Activated CD4-positive, alpha-beta T cell treated with anti-CD3 and anti-CD28 coated beads, Interleukin-2, Interleukin-4, amounts not matched to agents 100 ng/mL and 50 ng/mL, durations not matched to agents 16 hours and 8 hours (primary cell): ENCODE measurements at regions not wholly inside any gene's neighbourhood (a gene's known extent, or its start where the extent isn't known, plus 50 kb on each side); places are given as distances from the start of the nearest gene placed in this dataset.

Experiments
- DNase-seq: peaks from one replicate; pipeline ENCODE4 v3.0.0-alpha.2; 2020; ENCODE audit warnings: low spot score

GRCh38 chr7:13144673-13145072 lies 457.2 kb downstream of the ARL4A start:
- no peak for DNase-seq

GRCh38 chr7:13148548-13148947 lies 461.1 kb downstream of the ARL4A start:
- DNase-seq, result no peak

- no peak for DNase-seq
Measured at GRCh38 chr7:13151978-13152377, 464.5 kb downstream of the ARL4A start.

GRCh38 chr7:13152755-13153154 lies 465.3 kb downstream of the ARL4A start:
- no peak for DNase-seq

GRCh38 chr7:13153266-13153665 lies 465.8 kb downstream of the ARL4A start:
- DNase-seq, result no peak

GRCh38 chr7:13153742-13154141 lies 466.3 kb downstream of the ARL4A start:
- no peak for DNase-seq

GRCh38 chr7:13155188-13155587 lies 467.8 kb downstream of the ARL4A start:
- no peak for DNase-seq

- DNase-seq, result no peak
Measured at GRCh38 chr7:13159003-13159402, 471.6 kb downstream of the ARL4A start.

GRCh38 chr7:13159467-13160184 lies 472.2 kb downstream of the ARL4A start:
- no peak for DNase-seq

- DNase-seq, result no peak
Measured at GRCh38 chr7:13161125-13161524, 473.7 kb downstream of the ARL4A start.

- DNase-seq, result no peak
Measured at GRCh38 chr7:13165854-13166253, 478.4 kb downstream of the ARL4A start.

GRCh38 chr7:13166801-13167200 lies 479.4 kb downstream of the ARL4A start:
- no peak for DNase-seq

GRCh38 chr7:13169356-13169755 lies 481.9 kb downstream of the ARL4A start:
- no peak for DNase-seq

- DNase-seq, result no peak
Measured at GRCh38 chr7:13174991-13175390, 487.6 kb downstream of the ARL4A start.

GRCh38 chr7:13179011-13179582 lies 491.7 kb downstream of the ARL4A start:
- no peak for DNase-seq

- no peak for DNase-seq
Measured at GRCh38 chr7:13179775-13180523, 492.5 kb downstream of the ARL4A start.

GRCh38 chr7:13181216-13181615 lies 493.8 kb downstream of the ARL4A start:
- no peak for DNase-seq

- DNase-seq, result no peak
Measured at GRCh38 chr7:13185139-13185538, 497.7 kb downstream of the ARL4A start.

GRCh38 chr7:13188236-13188805 lies 500.9 kb downstream of the ARL4A start:
- no peak for DNase-seq

- no peak for DNase-seq
Measured at GRCh38 chr7:13188922-13189321, 501.5 kb downstream of the ARL4A start.

GRCh38 chr7:13189668-13190067 lies 502.2 kb downstream of the ARL4A start:
- no peak for DNase-seq

- DNase-seq, result no peak
Measured at GRCh38 chr7:13197501-13197900, 510.1 kb downstream of the ARL4A start.

GRCh38 chr7:13198036-13198435 lies 510.6 kb downstream of the ARL4A start:
- DNase-seq, result no peak
